HEK293 (cell line): ENCODE measurements at regions not wholly inside any gene's neighbourhood (a gene's known extent, or its start where the extent isn't known, plus 50 kb on each side); places are given as distances from the start of the nearest gene placed in this dataset.

Experiments
- GFI1B ChIP-seq: fragments of 450-650 bp; formaldehyde crosslinking; IDR thresholded peaks from 2 replicates; pipeline ENCODE4 v1.5.1; 2016; ENCODE audit warnings: missing biosample characterization, missing genetic modification characterization
- OSR2 ChIP-seq: fragments of 450-650 bp; formaldehyde crosslinking; IDR thresholded peaks from 2 replicates; pipeline ENCODE4 v1.5.1; 2016; ENCODE audit warnings: missing biosample characterization, missing genetic modification characterization
- SP7 ChIP-seq: fragments of 450-650 bp; formaldehyde crosslinking; IDR thresholded peaks from 2 replicates; pipeline ENCODE4 v1.5.1; 2016; ENCODE audit warnings: missing biosample characterization, missing genetic modification characterization
- ZBTB21 ChIP-seq: fragments of 450-650 bp; formaldehyde crosslinking; IDR thresholded peaks from 2 replicates; pipeline ENCODE4 v1.5.1; 2017; ENCODE audit warnings: missing biosample characterization, missing genetic modification characterization
- ZEB2 ChIP-seq: fragments of 450-650 bp; formaldehyde crosslinking; IDR thresholded peaks from 2 replicates; pipeline ENCODE4 v1.5.1; 2016; ENCODE audit warnings: missing biosample characterization, missing genetic modification characterization
- ZFP69B ChIP-seq: fragments of 450-650 bp; formaldehyde crosslinking; IDR thresholded peaks from 2 replicates; pipeline ENCODE4 v1.5.1; 2016; ENCODE audit warnings: missing biosample characterization, missing genetic modification characterization
- ZNF239 ChIP-seq: fragments of 450-650 bp; formaldehyde crosslinking; IDR thresholded peaks from 2 replicates; pipeline ENCODE4 v1.5.1; 2016; ENCODE audit warnings: missing biosample characterization, missing genetic modification characterization
- ZNF274 ChIP-seq, 2 experiments: fragments of 200-500 bp in 1 of 2; fragments of 450-650 bp in 1 of 2; sonication (Bioruptor generic) in 1 of 2; formaldehyde crosslinking in 1 of 2; IDR thresholded peaks; 2 replicates each; pipeline versions ENCODE4 v1.5.1 to v1.6.1; 2014 to 2016; ENCODE audit warnings: borderline replicate concordance in 1 of 2, inconsistent platforms in 1 of 2, low read length in 1 of 2, missing biosample characterization in 1 of 2, missing genetic modification characterization in 1 of 2
- ZNF366 ChIP-seq: fragments of 450-650 bp; formaldehyde crosslinking; conservative IDR thresholded peaks from 2 replicates; pipeline ENCODE4 v1.5.1; 2016; ENCODE audit warnings: missing biosample characterization, missing genetic modification characterization
- ZNF394 ChIP-seq: fragments of 450-650 bp; formaldehyde crosslinking; IDR thresholded peaks from 2 replicates; pipeline ENCODE4 v1.5.1; 2016; ENCODE audit warnings: missing biosample characterization, missing genetic modification characterization, mild to moderate bottlenecking, moderate library complexity, borderline replicate concordance
- ZNF558 ChIP-seq: fragments of 450-650 bp; formaldehyde crosslinking; IDR thresholded peaks from 2 replicates; pipeline ENCODE4 v1.5.1; 2016; ENCODE audit warnings: missing biosample characterization, missing genetic modification characterization
- ZNF629 ChIP-seq: fragments of 450-650 bp; formaldehyde crosslinking; IDR thresholded peaks from 2 replicates; pipeline ENCODE4 v1.5.1; 2017; ENCODE audit warnings: missing biosample characterization, missing genetic modification characterization
- ZNF660 ChIP-seq: fragments of 450-650 bp; IDR thresholded peaks from 2 replicates; pipeline ENCODE4 v1.5.1; 2018; ENCODE audit warnings: missing biosample characterization, mild to moderate bottlenecking, missing genetic modification characterization
- ZXDB ChIP-seq: fragments of 450-650 bp; formaldehyde crosslinking; IDR thresholded peaks from 2 replicates; pipeline ENCODE4 v1.5.1; 2016; ENCODE audit warnings: missing biosample characterization, missing genetic modification characterization
- TF ChIP-seq, protein P1 (sequence below): fragments of 450-650 bp; formaldehyde crosslinking; conservative IDR thresholded peaks from 2 replicates; pipeline ENCODE4 v1.5.1; 2016; ENCODE audit warnings: low read depth, missing biosample characterization, missing genetic modification characterization
- TF ChIP-seq, protein P2 (sequence below): fragments of 450-650 bp; formaldehyde crosslinking; IDR thresholded peaks from 2 replicates; pipeline ENCODE4 v1.5.1; 2016; ENCODE audit warnings: missing biosample characterization, missing genetic modification characterization
- TF ChIP-seq, protein P3 (sequence below): fragments of 450-650 bp; formaldehyde crosslinking; IDR thresholded peaks from 2 replicates; pipeline ENCODE4 v1.5.1; 2017; ENCODE audit warnings: missing biosample characterization, missing genetic modification characterization
- TF ChIP-seq, protein P4 (sequence below): fragments of 450-650 bp; formaldehyde crosslinking; IDR thresholded peaks from 2 replicates; pipeline ENCODE4 v1.5.1; 2017; ENCODE audit warnings: missing biosample characterization, missing genetic modification characterization
- TF ChIP-seq, protein P5 (sequence below): fragments of 450-650 bp; formaldehyde crosslinking; IDR thresholded peaks from 2 replicates; pipeline ENCODE4 v1.5.1; 2016; ENCODE audit warnings: missing biosample characterization, missing genetic modification characterization
- TF ChIP-seq, protein P6 (sequence below): fragments of 450-650 bp; formaldehyde crosslinking; IDR thresholded peaks from 2 replicates; pipeline ENCODE4 v1.5.1; 2016; ENCODE audit warnings: missing biosample characterization, missing genetic modification characterization
- TF ChIP-seq, protein P7 (sequence below): fragments of 450-650 bp; formaldehyde crosslinking; IDR thresholded peaks from 2 replicates; pipeline ENCODE4 v1.5.1; 2017; ENCODE audit warnings: missing biosample characterization, missing genetic modification characterization

DNA sequence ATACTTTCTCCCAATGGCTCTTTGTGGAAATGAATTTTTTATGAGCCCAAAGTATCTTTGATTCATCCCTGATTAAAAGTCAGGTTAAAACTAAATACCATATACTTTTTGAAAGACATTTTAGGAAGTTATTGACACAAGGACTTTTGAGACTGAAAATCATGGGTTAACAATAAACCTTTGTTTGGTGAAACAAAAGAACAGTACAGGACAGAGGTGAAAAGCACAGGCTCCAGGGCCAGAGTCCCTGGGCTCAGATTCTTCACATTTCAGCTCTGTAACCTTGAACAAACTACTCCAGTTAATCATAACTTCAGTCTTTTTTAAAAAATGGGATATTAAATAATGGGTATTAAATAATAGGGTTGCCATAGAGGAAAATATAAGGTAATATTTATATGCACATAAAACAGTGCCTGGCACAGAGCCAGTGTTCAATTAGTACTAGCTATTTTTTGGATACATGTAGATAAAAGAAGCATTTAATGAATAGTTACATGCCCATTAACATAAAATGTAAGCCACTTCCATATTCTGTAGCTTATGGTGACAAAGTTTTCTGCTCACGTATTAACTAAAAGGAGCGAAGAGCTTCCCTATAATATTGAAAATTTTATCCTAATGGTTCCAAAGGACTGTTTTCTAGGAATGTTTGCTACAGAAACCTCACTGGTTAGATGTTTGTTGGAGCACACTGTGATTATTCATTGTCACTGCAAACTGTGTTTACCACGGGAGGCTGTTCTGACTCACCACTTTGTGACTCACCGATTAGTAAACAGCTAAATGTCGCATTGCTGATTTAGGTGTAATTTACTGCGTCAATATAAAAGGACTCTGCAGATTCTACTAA, 255.4 kb downstream of the DAD1 start (continued):
- TF ChIP-seq, protein P1, sequence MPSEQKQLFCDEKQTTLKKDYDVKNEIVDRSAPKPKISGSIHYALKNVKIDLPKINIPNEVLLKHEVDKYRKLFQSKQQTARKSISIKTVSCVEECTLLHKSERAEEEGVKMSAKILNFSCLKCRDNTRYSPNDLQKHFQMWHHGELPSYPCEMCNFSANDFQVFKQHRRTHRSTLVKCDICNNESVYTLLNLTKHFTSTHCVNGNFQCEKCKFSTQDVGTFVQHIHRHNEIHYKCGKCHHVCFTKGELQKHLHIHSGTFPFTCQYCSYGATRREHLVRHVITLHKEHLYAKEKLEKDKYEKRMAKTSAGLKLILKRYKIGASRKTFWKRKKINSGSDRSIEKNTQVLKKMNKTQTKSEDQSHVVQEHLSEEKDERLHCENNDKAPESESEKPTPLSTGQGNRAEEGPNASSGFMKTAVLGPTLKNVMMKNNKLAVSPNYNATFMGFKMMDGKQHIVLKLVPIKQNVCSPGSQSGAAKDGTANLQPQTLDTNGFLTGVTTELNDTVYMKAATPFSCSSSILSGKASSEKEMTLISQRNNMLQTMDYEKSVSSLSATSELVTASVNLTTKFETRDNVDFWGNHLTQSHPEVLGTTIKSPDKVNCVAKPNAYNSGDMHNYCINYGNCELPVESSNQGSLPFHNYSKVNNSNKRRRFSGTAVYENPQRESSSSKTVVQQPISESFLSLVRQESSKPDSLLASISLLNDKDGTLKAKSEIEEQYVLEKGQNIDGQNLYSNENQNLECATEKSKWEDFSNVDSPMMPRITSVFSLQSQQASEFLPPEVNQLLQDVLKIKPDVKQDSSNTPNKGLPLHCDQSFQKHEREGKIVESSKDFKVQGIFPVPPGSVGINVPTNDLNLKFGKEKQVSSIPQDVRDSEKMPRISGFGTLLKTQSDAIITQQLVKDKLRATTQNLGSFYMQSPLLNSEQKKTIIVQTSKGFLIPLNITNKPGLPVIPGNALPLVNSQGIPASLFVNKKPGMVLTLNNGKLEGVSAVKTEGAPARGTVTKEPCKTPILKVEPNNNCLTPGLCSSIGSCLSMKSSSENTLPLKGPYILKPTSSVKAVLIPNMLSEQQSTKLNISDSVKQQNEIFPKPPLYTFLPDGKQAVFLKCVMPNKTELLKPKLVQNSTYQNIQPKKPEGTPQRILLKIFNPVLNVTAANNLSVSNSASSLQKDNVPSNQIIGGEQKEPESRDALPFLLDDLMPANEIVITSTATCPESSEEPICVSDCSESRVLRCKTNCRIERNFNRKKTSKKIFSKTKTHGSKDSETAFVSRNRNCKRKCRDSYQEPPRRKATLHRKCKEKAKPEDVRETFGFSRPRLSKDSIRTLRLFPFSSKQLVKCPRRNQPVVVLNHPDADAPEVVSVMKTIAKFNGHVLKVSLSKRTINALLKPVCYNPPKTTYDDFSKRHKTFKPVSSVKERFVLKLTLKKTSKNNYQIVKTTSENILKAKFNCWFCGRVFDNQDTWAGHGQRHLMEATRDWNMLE = 0 out of 2 replicates have a peak, but pooled peaks have one; percentile 40
- peak; percentile 65 for TF ChIP-seq ZBTB21
- TF ChIP-seq, protein P2, sequence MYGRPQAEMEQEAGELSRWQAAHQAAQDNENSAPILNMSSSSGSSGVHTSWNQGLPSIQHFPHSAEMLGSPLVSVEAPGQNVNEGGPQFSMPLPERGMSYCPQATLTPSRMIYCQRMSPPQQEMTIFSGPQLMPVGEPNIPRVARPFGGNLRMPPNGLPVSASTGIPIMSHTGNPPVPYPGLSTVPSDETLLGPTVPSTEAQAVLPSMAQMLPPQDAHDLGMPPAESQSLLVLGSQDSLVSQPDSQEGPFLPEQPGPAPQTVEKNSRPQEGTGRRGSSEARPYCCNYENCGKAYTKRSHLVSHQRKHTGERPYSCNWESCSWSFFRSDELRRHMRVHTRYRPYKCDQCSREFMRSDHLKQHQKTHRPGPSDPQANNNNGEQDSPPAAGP = peak; percentile 86
- TF ChIP-seq, protein P3, sequence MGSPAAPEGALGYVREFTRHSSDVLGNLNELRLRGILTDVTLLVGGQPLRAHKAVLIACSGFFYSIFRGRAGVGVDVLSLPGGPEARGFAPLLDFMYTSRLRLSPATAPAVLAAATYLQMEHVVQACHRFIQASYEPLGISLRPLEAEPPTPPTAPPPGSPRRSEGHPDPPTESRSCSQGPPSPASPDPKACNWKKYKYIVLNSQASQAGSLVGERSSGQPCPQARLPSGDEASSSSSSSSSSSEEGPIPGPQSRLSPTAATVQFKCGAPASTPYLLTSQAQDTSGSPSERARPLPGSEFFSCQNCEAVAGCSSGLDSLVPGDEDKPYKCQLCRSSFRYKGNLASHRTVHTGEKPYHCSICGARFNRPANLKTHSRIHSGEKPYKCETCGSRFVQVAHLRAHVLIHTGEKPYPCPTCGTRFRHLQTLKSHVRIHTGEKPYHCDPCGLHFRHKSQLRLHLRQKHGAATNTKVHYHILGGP = peak; percentile 92
- TF ChIP-seq, protein P4, sequence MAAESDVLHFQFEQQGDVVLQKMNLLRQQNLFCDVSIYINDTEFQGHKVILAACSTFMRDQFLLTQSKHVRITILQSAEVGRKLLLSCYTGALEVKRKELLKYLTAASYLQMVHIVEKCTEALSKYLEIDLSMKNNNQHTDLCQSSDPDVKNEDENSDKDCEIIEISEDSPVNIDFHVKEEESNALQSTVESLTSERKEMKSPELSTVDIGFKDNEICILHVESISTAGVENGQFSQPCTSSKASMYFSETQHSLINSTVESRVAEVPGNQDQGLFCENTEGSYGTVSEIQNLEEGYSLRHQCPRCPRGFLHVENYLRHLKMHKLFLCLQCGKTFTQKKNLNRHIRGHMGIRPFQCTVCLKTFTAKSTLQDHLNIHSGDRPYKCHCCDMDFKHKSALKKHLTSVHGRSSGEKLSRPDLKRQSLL (tag by site-specific recombination) = no peak
- peak; percentile 48; the same call in 1 of the 2 replicates for TF ChIP-seq OSR2
- no peak for TF ChIP-seq ZNF274 (IDR thresholded peaks at IDR 0.05; ENCODE audit: low read length)
- TF ChIP-seq ZNF274 (tag by site-specific recombination; IDR thresholded peaks at IDR 0.05; ENCODE audit: borderline replicate concordance) = no peak
- TF ChIP-seq, protein P5, sequence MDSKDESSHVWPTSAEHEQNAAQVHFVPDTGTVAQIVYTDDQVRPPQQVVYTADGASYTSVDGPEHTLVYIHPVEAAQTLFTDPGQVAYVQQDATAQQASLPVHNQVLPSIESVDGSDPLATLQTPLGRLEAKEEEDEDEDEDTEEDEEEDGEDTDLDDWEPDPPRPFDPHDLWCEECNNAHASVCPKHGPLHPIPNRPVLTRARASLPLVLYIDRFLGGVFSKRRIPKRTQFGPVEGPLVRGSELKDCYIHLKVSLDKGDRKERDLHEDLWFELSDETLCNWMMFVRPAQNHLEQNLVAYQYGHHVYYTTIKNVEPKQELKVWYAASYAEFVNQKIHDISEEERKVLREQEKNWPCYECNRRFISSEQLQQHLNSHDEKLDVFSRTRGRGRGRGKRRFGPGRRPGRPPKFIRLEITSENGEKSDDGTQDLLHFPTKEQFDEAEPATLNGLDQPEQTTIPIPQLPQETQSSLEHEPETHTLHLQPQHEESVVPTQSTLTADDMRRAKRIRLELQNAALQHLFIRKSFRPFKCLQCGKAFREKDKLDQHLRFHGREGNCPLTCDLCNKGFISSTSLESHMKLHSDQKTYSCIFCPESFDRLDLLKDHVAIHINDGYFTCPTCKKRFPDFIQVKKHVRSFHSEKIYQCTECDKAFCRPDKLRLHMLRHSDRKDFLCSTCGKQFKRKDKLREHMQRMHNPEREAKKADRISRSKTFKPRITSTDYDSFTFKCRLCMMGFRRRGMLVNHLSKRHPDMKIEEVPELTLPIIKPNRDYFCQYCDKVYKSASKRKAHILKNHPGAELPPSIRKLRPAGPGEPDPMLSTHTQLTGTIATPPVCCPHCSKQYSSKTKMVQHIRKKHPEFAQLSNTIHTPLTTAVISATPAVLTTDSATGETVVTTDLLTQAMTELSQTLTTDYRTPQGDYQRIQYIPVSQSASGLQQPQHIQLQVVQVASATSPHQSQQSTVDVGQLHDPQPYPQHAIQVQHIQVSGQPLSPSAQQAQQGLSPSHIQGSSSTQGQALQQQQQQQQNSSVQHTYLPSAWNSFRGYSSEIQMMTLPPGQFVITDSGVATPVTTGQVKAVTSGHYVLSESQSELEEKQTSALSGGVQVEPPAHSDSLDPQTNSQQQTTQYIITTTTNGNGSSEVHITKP = 0 out of 2 replicates have a peak, but pooled peaks have one; percentile 11
- TF ChIP-seq ZNF629 = peak; percentile 89
- TF ChIP-seq, protein P6, sequence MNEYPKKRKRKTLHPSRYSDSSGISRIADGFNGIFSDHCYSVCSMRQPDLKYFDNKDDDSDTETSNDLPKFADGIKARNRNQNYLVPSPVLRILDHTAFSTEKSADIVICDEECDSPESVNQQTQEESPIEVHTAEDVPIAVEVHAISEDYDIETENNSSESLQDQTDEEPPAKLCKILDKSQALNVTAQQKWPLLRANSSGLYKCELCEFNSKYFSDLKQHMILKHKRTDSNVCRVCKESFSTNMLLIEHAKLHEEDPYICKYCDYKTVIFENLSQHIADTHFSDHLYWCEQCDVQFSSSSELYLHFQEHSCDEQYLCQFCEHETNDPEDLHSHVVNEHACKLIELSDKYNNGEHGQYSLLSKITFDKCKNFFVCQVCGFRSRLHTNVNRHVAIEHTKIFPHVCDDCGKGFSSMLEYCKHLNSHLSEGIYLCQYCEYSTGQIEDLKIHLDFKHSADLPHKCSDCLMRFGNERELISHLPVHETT (tag by site-specific recombination) = peak; percentile 85
- TF ChIP-seq, protein P7, sequence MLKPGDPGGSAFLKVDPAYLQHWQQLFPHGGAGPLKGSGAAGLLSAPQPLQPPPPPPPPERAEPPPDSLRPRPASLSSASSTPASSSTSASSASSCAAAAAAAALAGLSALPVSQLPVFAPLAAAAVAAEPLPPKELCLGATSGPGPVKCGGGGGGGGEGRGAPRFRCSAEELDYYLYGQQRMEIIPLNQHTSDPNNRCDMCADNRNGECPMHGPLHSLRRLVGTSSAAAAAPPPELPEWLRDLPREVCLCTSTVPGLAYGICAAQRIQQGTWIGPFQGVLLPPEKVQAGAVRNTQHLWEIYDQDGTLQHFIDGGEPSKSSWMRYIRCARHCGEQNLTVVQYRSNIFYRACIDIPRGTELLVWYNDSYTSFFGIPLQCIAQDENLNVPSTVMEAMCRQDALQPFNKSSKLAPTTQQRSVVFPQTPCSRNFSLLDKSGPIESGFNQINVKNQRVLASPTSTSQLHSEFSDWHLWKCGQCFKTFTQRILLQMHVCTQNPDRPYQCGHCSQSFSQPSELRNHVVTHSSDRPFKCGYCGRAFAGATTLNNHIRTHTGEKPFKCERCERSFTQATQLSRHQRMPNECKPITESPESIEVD (tag by site-specific recombination) = peak; percentile 75
- TF ChIP-seq SP7 (tag by site-specific recombination) = peak; percentile 95
- 0 out of 2 replicates have a peak, but pooled peaks have one; percentile 19 for TF ChIP-seq ZXDB (tag by site-specific recombination)
- 0 out of 2 replicates have a peak, but pooled peaks have one; percentile 20 for TF ChIP-seq ZNF394 (tag by site-specific recombination)
- peak; percentile 64; the same call in 1 of the 2 replicates for TF ChIP-seq ZNF366 (tag by site-specific recombination)
- TF ChIP-seq ZNF558 (tag by site-specific recombination) = peak; percentile 91; the same call in 1 of the 2 replicates
- TF ChIP-seq ZNF660 = peak; percentile 76; the same call in 1 of the 2 replicates
- TF ChIP-seq ZFP69B = peak; percentile 37; the same call in 1 of the 2 replicates
- peak; percentile 82 for TF ChIP-seq ZEB2 (tag by site-specific recombination)
- TF ChIP-seq GFI1B (tag by site-specific recombination) = 0 out of 2 replicates have a peak, but pooled peaks have one; percentile 20
- TF ChIP-seq ZNF239 (tag by site-specific recombination) = no peak
